SK-N-MC (cell line): ENCODE measurements at regions not wholly inside any gene's neighbourhood (a gene's known extent, or its start where the extent isn't known, plus 50 kb on each side); places are given as distances from the start of the nearest gene placed in this dataset.

ENCODE experiments used
- EZH2 ChIP-seq: fragments of 200-600 bp; sonication (generic); IDR thresholded peaks from one replicate; pipeline ENCODE4 v1.6.1; 2017; ENCODE audit warnings: antibody characterized with exemption
- POLR2AphosphoS5 ChIP-seq: IDR thresholded peaks from 2 replicates; pipeline ENCODE4 v1.6.1; 2012; ENCODE audit warnings: mild to moderate bottlenecking, low read depth, low read length, borderline replicate concordance

DNA sequence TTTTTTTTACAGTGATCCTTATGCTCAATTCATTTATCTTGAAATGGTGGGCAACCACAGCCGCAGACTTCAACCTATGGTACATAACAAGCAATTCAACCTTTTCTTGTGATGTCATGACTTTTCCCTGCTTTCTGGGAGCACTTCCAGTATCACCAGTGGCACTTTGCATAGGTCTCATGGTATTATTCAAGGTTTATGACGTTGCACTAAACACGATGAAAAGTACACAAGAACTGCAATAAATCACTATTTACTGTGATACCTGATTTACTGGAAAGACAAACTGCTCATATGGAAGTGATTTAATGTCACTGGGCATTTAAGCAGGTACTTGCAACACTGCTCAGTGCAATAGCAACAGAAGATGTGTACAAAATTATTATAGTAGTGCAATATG, 251.7 kb upstream of the CXCL12 start:
- TF ChIP-seq POLR2AphosphoS5 = no peak
- TF ChIP-seq EZH2 = no peak
